Neural progenitor cell (in vitro differentiated cells): ENCODE measurements at regions not wholly inside any gene's neighbourhood (a gene's known extent, or its start where the extent isn't known, plus 50 kb on each side); places are given as distances from the start of the nearest gene placed in this dataset.

Experiments used
- EZH2 ChIP-seq: fragments of 200-600 bp; sonication (generic); IDR thresholded peaks from 2 replicates; pipeline ENCODE4 v1.6.1; 2017; ENCODE audit warnings: antibody characterized with exemption, mild to moderate bottlenecking, moderate library complexity
- EZH2phosphoT487 ChIP-seq: fragments of 200-600 bp; sonication (generic); IDR thresholded peaks from 2 replicates; pipeline ENCODE4 v1.6.1; 2017; ENCODE audit warnings: antibody characterized with exemption
- TF ChIP-seq, protein P1 (sequence below): fragments of 200-600 bp; sonication (generic); IDR thresholded peaks from 2 replicates; pipeline ENCODE4 v1.5.1; 2017; ENCODE audit warnings: antibody characterized with exemption, mild to moderate bottlenecking

DNA sequence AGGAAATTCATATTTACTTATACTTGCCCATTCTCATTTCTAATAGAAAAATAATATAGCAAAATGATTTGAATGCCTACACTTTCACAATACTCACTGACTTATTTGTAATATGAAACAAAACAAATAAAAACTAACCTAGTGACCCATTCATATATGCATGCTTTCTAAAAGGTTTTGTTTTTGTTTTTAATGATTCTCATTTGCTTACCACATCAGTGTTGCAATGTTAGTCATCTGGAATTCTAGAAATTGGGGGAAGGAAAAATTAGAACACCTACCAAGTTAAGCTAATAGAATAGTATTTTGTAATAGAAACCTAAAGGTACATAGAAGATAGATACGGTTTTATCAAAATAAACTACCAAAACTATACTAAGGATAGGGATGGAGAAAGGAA, 214.1 kb upstream of the CNTN6 start:
- TF ChIP-seq, protein P1, sequence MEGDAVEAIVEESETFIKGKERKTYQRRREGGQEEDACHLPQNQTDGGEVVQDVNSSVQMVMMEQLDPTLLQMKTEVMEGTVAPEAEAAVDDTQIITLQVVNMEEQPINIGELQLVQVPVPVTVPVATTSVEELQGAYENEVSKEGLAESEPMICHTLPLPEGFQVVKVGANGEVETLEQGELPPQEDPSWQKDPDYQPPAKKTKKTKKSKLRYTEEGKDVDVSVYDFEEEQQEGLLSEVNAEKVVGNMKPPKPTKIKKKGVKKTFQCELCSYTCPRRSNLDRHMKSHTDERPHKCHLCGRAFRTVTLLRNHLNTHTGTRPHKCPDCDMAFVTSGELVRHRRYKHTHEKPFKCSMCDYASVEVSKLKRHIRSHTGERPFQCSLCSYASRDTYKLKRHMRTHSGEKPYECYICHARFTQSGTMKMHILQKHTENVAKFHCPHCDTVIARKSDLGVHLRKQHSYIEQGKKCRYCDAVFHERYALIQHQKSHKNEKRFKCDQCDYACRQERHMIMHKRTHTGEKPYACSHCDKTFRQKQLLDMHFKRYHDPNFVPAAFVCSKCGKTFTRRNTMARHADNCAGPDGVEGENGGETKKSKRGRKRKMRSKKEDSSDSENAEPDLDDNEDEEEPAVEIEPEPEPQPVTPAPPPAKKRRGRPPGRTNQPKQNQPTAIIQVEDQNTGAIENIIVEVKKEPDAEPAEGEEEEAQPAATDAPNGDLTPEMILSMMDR, result no peak
- TF ChIP-seq EZH2, result no peak
- no peak for TF ChIP-seq EZH2phosphoT487
